ENCODE measurements at regions not wholly inside any gene's neighbourhood (a gene's known extent, or its start where the extent isn't known, plus 50 kb on each side); places are given as distances from the start of the nearest gene placed in this dataset.
A peak's percentile ranks its signal among the peaks of the same experiment; 100 is the strongest.

- no peak overlapping the region for H3K4me3 Mint-ChIP-seq
- peaks cover 31% of the 10 kb centered on the region for H3K36me3 Mint-ChIP-seq (ENCODE audit: low read depth)
- peaks cover 8% of the 10 kb centered on the region; the same call in 1 of the 2 replicates for H3K9me2 ChIP-seq (ENCODE audit: insufficient read depth)
- no peaks in the 10 kb centered on the region for H3K27me3 ChIP-seq (ENCODE audit: insufficient read depth)
- peaks cover 49% of the 10 kb centered on the region for H3K4me1 Mint-ChIP-seq
- peaks cover 40% of the 10 kb centered on the region for H3K9me3 Mint-ChIP-seq
- 0 out of 2 replicates have a peak overlapping the region, but pooled peaks have one; percentile 3 for H3K4me2 ChIP-seq
- DNase-seq (ENCODE audit: low spot score) (peak; percentile 23), ATAC-seq (peak; percentile 47)
- no peak overlapping the region for H3K27ac ChIP-seq (ENCODE audit: low read depth)
- no peak overlapping the region for H2AFZ ChIP-seq
- TF ChIP-seq NANOG (IDR thresholded peaks at IDR 0.05; ENCODE audit: borderline replicate concordance) = no peak
- TF ChIP-seq ETS1 (IDR thresholded peaks at IDR 0.05) = no peak
- no peak for TF ChIP-seq ZNF462 (CRISPR knock-in tag; IDR thresholded peaks at IDR 0.05)
- TF ChIP-seq POLR2AphosphoS5 (IDR thresholded peaks at IDR 0.05; ENCODE audit: low read depth) = no peak
- no peak for TF ChIP-seq CTCF (conservative IDR thresholded peaks at IDR 0.05; ENCODE audit: low read depth in 2 of 2)
- TF ChIP-seq EZH2 (IDR thresholded peaks at IDR 0.05; ENCODE audit: low read depth, unreplicated experiment) = no peak
- no peak for TF ChIP-seq EZH2phosphoT487 (IDR thresholded peaks at IDR 0.05; ENCODE audit: unreplicated experiment)
- no peaks in the 10 kb centered on the region for H4K20me1 ChIP-seq (replicated peaks; ENCODE audit: insufficient read depth)
- no peak overlapping the region for H3K27ac Mint-ChIP-seq
- H3K4me3 ChIP-seq = no peak overlapping the region
- H3K27me3 Mint-ChIP-seq (ENCODE audit: insufficient read depth, low read depth, poor library complexity) = peaks cover 9% of the 10 kb centered on the region
- H3K4me1 ChIP-seq (ENCODE audit: insufficient read depth) = peaks cover 22% of the 10 kb centered on the region
- H3K36me3 ChIP-seq (ENCODE audit: insufficient read depth) = no peaks in the 10 kb centered on the region
- no peaks in the 10 kb centered on the region for H3K79me2 ChIP-seq (replicated peaks; ENCODE audit: insufficient read depth)
- no peaks in the 10 kb centered on the region for H3F3A ChIP-seq (replicated peaks; ENCODE audit: low read depth)
Measured at GRCh38 chr21:15446223-15446622, 283.6 kb upstream of the USP25 start.

Measured in GM23338 (cell line).